GM12891 (cell line): ENCODE measurements at regions not wholly inside any gene's neighbourhood (a gene's known extent, or its start where the extent isn't known, plus 50 kb on each side); places are given as distances from the start of the nearest gene placed in this dataset.

Source experiments
- DNase-seq: peaks from one replicate; pipeline ENCODE4 v3.0.0; 2011; ENCODE audit warnings: low spot score; ENCODE audit not compliant: insufficient read length
- FAIRE-seq: peaks from 2 replicates; lab custom pipeline; 2011; peaks lifted over from hg19 to GRCh38; lab: Jason Lieb, UNC
- PAX5 ChIP-seq: IDR thresholded peaks from 2 replicates; pipeline ENCODE4 v1.6.1; 2011; ENCODE audit warnings: low read length, moderate library complexity, mild to moderate bottlenecking; ENCODE audit not compliant: insufficient read depth, severe bottlenecking
- POLR2A ChIP-seq: IDR thresholded peaks from 2 replicates; pipeline ENCODE4 v1.6.1; 2011; ENCODE audit warnings: low read depth, low read length, control low read depth
- POLR2AphosphoS5 ChIP-seq: IDR thresholded peaks from 2 replicates; pipeline ENCODE4 v1.6.1; 2011; ENCODE audit warnings: low read depth, low read length, control low read depth
- POU2F2 ChIP-seq: IDR thresholded peaks from 2 replicates; pipeline ENCODE4 v1.6.1; 2011; ENCODE audit warnings: low read depth, mild to moderate bottlenecking, control low read depth, low read length, moderate library complexity
- SPI1 ChIP-seq: IDR thresholded peaks from 2 replicates; pipeline ENCODE4 v1.6.1; 2011; ENCODE audit warnings: low read depth, low read length, control low read depth
- TAF1 ChIP-seq: IDR thresholded peaks from 2 replicates; pipeline ENCODE4 v1.6.1; 2011; ENCODE audit warnings: low read depth, low read length, control low read depth

GRCh38 chr3:127137757-127138536, 55.0 kb upstream of the PRR23E start:
- no peak for FAIRE-seq
- TF ChIP-seq POU2F2 = no peak
- TF ChIP-seq PAX5 = no peak
- TF ChIP-seq POLR2A = no peak
- no peak for TF ChIP-seq SPI1
- no peak for TF ChIP-seq TAF1
- TF ChIP-seq POLR2AphosphoS5 = no peak
- DNase-seq = no peak

- FAIRE-seq = no peak
Observed at GRCh38 chr3:127139601-127140500, 53.1 kb upstream of the PRR23E start.

GRCh38 chr3:127140501-127141460, 52.1 kb upstream of the PRR23E start:
- DNase-seq (no peak), FAIRE-seq (no peak)
- TF ChIP-seq PAX5 (no peak), POU2F2 (no peak), POLR2A (no peak)

More at GRCh38 chr3:127139601-127140500, 53.1 kb upstream of the PRR23E start:
- TF ChIP-seq POLR2A (no peak), POU2F2 (no peak), PAX5 (no peak), TAF1 (no peak), POLR2AphosphoS5 (no peak), SPI1 (no peak)
- DNase-seq = no peak

- DNase-seq (no peak), FAIRE-seq (no peak)
- TF ChIP-seq POLR2AphosphoS5 (no peak), TAF1 (no peak), POU2F2 (no peak), POLR2A (no peak), PAX5 (no peak), SPI1 (no peak)
Observed at GRCh38 chr3:127141921-127142730, 50.8 kb upstream of the PRR23E start.
